WTC11 (cell line): ENCODE measurements at regions not wholly inside any gene's neighbourhood (a gene's known extent, or its start where the extent isn't known, plus 50 kb on each side); places are given as distances from the start of the nearest gene placed in this dataset.

ENCODE experiments used
- ETV6 ChIP-seq: sonication (generic); formaldehyde crosslinking; IDR thresholded peaks from 2 replicates; pipeline ENCODE4 v1.8.1; 2022; ENCODE audit warnings: mild to moderate bottlenecking, missing genetic modification reagents
- TEAD4 ChIP-seq: sonication (generic); formaldehyde crosslinking; IDR thresholded peaks from 2 replicates; pipeline ENCODE4 v1.8.0; 2022; ENCODE audit warnings: mild to moderate bottlenecking, missing genetic modification reagents
- TF ChIP-seq, protein P1 (sequence below): sonication (generic); formaldehyde crosslinking; IDR thresholded peaks from 2 replicates; pipeline ENCODE4 v1.8.1; 2023; ENCODE audit warnings: mild to moderate bottlenecking, moderate library complexity, missing genetic modification reagents
- TF ChIP-seq, protein P2 (sequence below): sonication (generic); formaldehyde crosslinking; IDR thresholded peaks from 2 replicates; pipeline ENCODE4 v1.8.0; 2023; ENCODE audit warnings: mild to moderate bottlenecking, missing genetic modification reagents
- TF ChIP-seq, protein P3 (sequence below): sonication (generic); formaldehyde crosslinking; IDR thresholded peaks from 2 replicates; pipeline ENCODE4 v1.8.0; 2022; ENCODE audit warnings: mild to moderate bottlenecking, missing genetic modification reagents
- TF ChIP-seq, protein P4 (sequence below): fragments of 200-600 bp; IDR thresholded peaks from 2 replicates; pipeline ENCODE4 v1.8.0; 2022; ENCODE audit warnings: antibody characterized with exemption

DNA sequence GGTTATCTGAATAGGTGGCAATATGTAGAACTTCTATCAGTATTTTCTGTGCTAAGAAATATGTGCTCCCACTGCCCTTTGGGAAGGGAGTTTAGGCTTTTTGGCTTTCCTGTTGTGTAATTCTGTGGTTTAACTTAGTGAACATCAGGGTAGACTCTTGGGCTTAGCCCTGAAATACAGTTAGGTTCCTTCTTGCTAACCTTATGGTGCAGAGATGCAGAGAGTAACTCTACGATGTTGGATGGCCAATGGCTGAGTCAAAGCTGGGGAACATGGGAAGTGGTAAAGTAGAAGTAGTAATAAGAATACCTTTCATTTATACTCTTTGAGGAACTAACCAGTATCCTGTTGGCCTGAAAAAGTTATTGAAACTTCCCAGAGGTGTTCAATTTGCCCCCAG, 80.8 kb upstream of the IL12A start:
- TF ChIP-seq TEAD4 (CRISPR knock-in tag) (no peak), ETV6 (CRISPR knock-in tag) (no peak)
- TF ChIP-seq, protein P1, sequence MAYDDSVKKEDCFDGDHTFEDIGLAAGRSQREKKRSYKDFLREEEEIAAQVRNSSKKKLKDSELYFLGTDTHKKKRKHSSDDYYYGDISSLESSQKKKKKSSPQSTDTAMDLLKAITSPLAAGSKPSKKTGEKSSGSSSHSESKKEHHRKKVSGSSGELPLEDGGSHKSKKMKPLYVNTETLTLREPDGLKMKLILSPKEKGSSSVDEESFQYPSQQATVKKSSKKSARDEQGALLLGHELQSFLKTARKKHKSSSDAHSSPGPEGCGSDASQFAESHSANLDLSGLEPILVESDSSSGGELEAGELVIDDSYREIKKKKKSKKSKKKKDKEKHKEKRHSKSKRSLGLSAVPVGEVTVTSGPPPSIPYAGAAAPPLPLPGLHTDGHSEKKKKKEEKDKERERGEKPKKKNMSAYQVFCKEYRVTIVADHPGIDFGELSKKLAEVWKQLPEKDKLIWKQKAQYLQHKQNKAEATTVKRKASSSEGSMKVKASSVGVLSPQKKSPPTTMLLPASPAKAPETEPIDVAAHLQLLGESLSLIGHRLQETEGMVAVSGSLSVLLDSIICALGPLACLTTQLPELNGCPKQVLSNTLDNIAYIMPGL, result no peak
- TF ChIP-seq, protein P2, sequence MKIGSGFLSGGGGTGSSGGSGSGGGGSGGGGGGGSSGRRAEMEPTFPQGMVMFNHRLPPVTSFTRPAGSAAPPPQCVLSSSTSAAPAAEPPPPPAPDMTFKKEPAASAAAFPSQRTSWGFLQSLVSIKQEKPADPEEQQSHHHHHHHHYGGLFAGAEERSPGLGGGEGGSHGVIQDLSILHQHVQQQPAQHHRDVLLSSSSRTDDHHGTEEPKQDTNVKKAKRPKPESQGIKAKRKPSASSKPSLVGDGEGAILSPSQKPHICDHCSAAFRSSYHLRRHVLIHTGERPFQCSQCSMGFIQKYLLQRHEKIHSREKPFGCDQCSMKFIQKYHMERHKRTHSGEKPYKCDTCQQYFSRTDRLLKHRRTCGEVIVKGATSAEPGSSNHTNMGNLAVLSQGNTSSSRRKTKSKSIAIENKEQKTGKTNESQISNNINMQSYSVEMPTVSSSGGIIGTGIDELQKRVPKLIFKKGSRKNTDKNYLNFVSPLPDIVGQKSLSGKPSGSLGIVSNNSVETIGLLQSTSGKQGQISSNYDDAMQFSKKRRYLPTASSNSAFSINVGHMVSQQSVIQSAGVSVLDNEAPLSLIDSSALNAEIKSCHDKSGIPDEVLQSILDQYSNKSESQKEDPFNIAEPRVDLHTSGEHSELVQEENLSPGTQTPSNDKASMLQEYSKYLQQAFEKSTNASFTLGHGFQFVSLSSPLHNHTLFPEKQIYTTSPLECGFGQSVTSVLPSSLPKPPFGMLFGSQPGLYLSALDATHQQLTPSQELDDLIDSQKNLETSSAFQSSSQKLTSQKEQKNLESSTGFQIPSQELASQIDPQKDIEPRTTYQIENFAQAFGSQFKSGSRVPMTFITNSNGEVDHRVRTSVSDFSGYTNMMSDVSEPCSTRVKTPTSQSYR (CRISPR knock-in tag), result no peak
- TF ChIP-seq, protein P3, sequence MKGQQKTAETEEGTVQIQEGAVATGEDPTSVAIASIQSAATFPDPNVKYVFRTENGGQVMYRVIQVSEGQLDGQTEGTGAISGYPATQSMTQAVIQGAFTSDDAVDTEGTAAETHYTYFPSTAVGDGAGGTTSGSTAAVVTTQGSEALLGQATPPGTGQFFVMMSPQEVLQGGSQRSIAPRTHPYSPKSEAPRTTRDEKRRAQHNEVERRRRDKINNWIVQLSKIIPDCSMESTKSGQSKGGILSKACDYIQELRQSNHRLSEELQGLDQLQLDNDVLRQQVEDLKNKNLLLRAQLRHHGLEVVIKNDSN (CRISPR knock-in tag), result no peak
- TF ChIP-seq, protein P4, sequence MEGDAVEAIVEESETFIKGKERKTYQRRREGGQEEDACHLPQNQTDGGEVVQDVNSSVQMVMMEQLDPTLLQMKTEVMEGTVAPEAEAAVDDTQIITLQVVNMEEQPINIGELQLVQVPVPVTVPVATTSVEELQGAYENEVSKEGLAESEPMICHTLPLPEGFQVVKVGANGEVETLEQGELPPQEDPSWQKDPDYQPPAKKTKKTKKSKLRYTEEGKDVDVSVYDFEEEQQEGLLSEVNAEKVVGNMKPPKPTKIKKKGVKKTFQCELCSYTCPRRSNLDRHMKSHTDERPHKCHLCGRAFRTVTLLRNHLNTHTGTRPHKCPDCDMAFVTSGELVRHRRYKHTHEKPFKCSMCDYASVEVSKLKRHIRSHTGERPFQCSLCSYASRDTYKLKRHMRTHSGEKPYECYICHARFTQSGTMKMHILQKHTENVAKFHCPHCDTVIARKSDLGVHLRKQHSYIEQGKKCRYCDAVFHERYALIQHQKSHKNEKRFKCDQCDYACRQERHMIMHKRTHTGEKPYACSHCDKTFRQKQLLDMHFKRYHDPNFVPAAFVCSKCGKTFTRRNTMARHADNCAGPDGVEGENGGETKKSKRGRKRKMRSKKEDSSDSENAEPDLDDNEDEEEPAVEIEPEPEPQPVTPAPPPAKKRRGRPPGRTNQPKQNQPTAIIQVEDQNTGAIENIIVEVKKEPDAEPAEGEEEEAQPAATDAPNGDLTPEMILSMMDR, result no peak
